ENCODE measurements at regions not wholly inside any gene's neighbourhood (a gene's known extent, or its start where the extent isn't known, plus 50 kb on each side); places are given as distances from the start of the nearest gene placed in this dataset.

- Histone ChIP-seq H3F3A (ENCODE audit: insufficient read depth, low read depth) (no peaks in the 10 kb centered on the region), H4K20me1 (ENCODE audit: insufficient read depth) (no peaks in the 10 kb centered on the region), H3K27ac (no peak overlapping the region), H3K79me2 (ENCODE audit: low read depth) (no peaks in the 10 kb centered on the region), H3K4me1 (replicated peaks; ENCODE audit: insufficient read depth) (no peaks in the 10 kb centered on the region), H3K36me3 (ENCODE audit: low read depth) (no peaks in the 10 kb centered on the region), H3K27me3 (ENCODE audit: insufficient read depth, low read depth) (no peaks in the 10 kb centered on the region), H3K9me3 (ENCODE audit: insufficient read depth, low read depth) (peaks cover 5% of the 10 kb centered on the region; the same call in 1 of the 2 replicates), H3K4me2 (no peak overlapping the region), H2AFZ (no peak overlapping the region), H3K4me3 (no peak overlapping the region), H3K9me2 (ENCODE audit: insufficient read depth) (no peaks in the 10 kb centered on the region)
- ChIA-PET POLR2A (ENCODE audit: unreplicated experiment) (no interaction called here), CTCF (no interaction called here)
- no peak for TF ChIP-seq EZH2 (IDR thresholded peaks at IDR 0.05; ENCODE audit: low read depth)
- TF ChIP-seq, protein P1, sequence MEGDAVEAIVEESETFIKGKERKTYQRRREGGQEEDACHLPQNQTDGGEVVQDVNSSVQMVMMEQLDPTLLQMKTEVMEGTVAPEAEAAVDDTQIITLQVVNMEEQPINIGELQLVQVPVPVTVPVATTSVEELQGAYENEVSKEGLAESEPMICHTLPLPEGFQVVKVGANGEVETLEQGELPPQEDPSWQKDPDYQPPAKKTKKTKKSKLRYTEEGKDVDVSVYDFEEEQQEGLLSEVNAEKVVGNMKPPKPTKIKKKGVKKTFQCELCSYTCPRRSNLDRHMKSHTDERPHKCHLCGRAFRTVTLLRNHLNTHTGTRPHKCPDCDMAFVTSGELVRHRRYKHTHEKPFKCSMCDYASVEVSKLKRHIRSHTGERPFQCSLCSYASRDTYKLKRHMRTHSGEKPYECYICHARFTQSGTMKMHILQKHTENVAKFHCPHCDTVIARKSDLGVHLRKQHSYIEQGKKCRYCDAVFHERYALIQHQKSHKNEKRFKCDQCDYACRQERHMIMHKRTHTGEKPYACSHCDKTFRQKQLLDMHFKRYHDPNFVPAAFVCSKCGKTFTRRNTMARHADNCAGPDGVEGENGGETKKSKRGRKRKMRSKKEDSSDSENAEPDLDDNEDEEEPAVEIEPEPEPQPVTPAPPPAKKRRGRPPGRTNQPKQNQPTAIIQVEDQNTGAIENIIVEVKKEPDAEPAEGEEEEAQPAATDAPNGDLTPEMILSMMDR (conservative IDR thresholded peaks at IDR 0.05) = no peak
- DNase-seq = no peak
- BruUV-seq (replicated peaks) = no TSS peak
- intact Hi-C loops (cut with micrococcal nuclease; ENCODE audit: unreplicated experiment) = no loop called here
These were observed 363.5 kb upstream of the NUPR2 start for GRCh38 chr7:56479748-56480147.

DNA sequence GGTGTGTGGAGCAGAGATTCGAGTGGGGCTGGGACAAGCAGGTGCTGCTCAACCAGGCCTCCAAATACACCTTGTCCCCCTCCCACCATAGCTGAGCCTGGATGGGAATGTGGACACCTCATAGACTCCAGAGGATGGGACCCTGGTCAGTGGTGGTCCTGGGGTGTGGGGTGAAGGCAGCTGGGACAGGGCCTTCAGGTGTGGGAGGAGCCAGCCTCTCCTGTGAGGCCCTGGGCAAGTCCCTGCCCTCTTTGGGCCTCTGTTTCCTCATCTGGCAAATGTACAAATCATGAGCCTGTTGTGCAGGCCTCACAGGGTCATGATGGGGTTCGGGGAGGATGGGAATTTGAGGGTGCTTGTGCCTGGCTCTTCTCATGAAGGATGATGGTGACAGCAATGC, 362.9 kb upstream of the NUPR2 start:
- CTCF ChIA-PET = no interaction called here
- intact Hi-C loops (cut with micrococcal nuclease; ENCODE audit: unreplicated experiment) = no loop called here
- H3K9me3 ChIP-seq (ENCODE audit: insufficient read depth, low read depth) = peaks cover 8% of the 10 kb centered on the region; the same call in 1 of the 2 replicates

DNA sequence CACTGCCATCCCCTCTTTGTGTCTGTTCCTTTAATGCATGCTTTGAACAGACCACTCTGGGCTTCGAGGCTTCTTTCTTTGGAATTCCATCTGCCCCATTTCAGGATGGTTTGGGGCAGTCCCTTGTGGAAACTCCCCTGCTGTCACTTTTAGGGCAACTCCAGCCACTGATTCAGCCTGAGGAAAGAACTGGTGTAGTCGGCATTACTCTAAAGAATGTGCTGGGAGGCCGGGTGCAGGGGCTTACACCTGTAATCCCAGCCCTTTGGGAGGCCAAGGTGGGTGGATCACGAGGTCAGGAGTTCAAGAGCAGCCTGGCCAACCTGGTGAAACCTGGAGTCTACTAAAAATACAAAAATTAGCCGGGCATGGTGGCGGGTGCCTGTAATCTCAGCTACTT, 358.1 kb upstream of the NUPR2 start:
- Histone ChIP-seq H3K27me3 (ENCODE audit: insufficient read depth, low read depth) (no peaks in the 10 kb centered on the region), H3K27ac (no peak overlapping the region), H4K20me1 (ENCODE audit: insufficient read depth) (no peaks in the 10 kb centered on the region), H3K36me3 (ENCODE audit: low read depth) (no peaks in the 10 kb centered on the region), H3K4me2 (no peak overlapping the region), H2AFZ (no peak overlapping the region), H3K4me3 (no peak overlapping the region), H3K79me2 (ENCODE audit: low read depth) (no peaks in the 10 kb centered on the region), H3F3A (ENCODE audit: insufficient read depth, low read depth) (no peaks in the 10 kb centered on the region), H3K9me3 (ENCODE audit: insufficient read depth, low read depth) (peaks cover 39% of the 10 kb centered on the region), H3K4me1 (replicated peaks; ENCODE audit: insufficient read depth) (no peaks in the 10 kb centered on the region), H3K9me2 (ENCODE audit: insufficient read depth) (no peaks in the 10 kb centered on the region)
- no peak for TF ChIP-seq EZH2 (IDR thresholded peaks at IDR 0.05; ENCODE audit: low read depth)
- TF ChIP-seq, protein P1 (conservative IDR thresholded peaks at IDR 0.05) = no peak
- intact Hi-C loops (cut with micrococcal nuclease; ENCODE audit: unreplicated experiment) = no loop called here
- POLR2A ChIA-PET (ENCODE audit: unreplicated experiment) = no interaction called here
- CTCF ChIA-PET = no interaction called here
- DNase-seq = no peak
- no TSS peak for BruUV-seq (replicated peaks)

More for the DNA sequence above, 362.9 kb upstream of the NUPR2 start:
- Histone ChIP-seq H3K4me3 (no peak overlapping the region), H3K9me2 (ENCODE audit: insufficient read depth) (no peaks in the 10 kb centered on the region), H3F3A (ENCODE audit: insufficient read depth, low read depth) (no peaks in the 10 kb centered on the region), H2AFZ (no peak overlapping the region), H3K4me1 (replicated peaks; ENCODE audit: insufficient read depth) (no peaks in the 10 kb centered on the region), H3K27ac (no peak overlapping the region), H3K79me2 (ENCODE audit: low read depth) (no peaks in the 10 kb centered on the region), H3K27me3 (ENCODE audit: insufficient read depth, low read depth) (no peaks in the 10 kb centered on the region), H3K36me3 (ENCODE audit: low read depth) (no peaks in the 10 kb centered on the region), H4K20me1 (ENCODE audit: insufficient read depth) (no peaks in the 10 kb centered on the region), H3K4me2 (no peak overlapping the region)
- POLR2A ChIA-PET (ENCODE audit: unreplicated experiment) = no interaction called here
- TF ChIP-seq EZH2 (IDR thresholded peaks at IDR 0.05; ENCODE audit: low read depth) = no peak
- TF ChIP-seq, protein P1 (conservative IDR thresholded peaks at IDR 0.05) = no peak
- DNase-seq = no peak
- BruUV-seq (replicated peaks) = no TSS peak

All from PC-9 (cell line).